ENCODE measurements at regions not wholly inside any gene's neighbourhood (a gene's known extent, or its start where the extent isn't known, plus 50 kb on each side); places are given as distances from the start of the nearest gene placed in this dataset.
A peak's percentile ranks its signal among the peaks of the same experiment; 100 is the strongest.
"Not testable (repeated sequence)": the region's sequence is repeated elsewhere in the genome, so short reads cannot be mapped to it uniquely, and the experiment has no call there.

DNA sequence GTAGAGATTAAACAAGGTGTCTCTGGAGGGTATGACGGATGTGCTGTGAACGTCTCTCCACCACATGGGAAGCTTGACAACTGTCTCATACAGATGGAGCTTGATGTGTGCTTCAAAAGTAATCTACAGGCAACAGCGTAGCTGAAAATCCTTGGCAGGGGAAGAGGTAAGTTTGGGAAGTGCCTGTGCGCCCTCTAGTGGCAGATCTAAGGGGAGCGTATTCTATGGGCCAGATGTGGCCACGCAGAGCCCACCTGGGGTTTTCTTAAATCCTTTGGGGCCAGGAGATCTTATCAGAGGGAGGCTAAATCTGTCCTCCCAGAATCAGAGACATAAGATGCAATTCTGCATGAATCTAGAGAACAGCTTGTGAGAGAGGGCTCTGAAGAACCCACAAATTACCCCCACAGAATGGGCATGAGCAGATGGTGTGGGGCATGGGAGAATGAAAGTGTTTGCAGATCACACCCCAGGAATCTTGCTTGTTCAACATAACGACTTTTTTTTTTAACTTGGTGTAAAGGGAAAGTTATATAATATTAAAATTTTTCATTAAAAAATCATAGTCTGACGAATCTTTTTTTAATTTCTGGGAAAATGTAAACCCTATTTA, 91.2 kb upstream of the MPP7 start:
- TF ChIP-seq POLR2A (IDR thresholded peaks at IDR 0.05) (no peak), CTCF (IDR thresholded peaks at IDR 0.05) (no peak)
- intact Hi-C loops (cut with DNase I; ENCODE audit: low total_unique reads) = loop anchor here (10.0 kb wide), 1 partner anchor 649 kb away; the partner anchor contains the start of gene MKX
- H3K4me3 ChIP-seq (ENCODE audit: low read depth, poor library complexity, severe bottlenecking) = no peak overlapping the region
- WGBS, 2 donors = 14 to 15% methylated on average over 8 of the region's 8 CpGs
- peak; percentile 61 to 91 for DNase-seq (ENCODE audit: low spot score in 2 of 2)

GRCh38 chr10:28396331-28396730, 93.5 kb upstream of the MPP7 start:
- TF ChIP-seq POLR2A (IDR thresholded peaks at IDR 0.05) (no peak), CTCF (IDR thresholded peaks at IDR 0.05) (no peak)
- WGBS, 2 donors = 55% methylated on average over 4 of the region's 4 CpGs
- no peak overlapping the region for H3K4me3 ChIP-seq (ENCODE audit: low read depth, poor library complexity, severe bottlenecking)
- no peak for DNase-seq (ENCODE audit: low spot score in 2 of 2)
- intact Hi-C loops (cut with DNase I; ENCODE audit: low total_unique reads) = loop anchor here (10.0 kb wide), 1 partner anchor 652 kb away; the partner anchor contains the start of gene MKX

DNA sequence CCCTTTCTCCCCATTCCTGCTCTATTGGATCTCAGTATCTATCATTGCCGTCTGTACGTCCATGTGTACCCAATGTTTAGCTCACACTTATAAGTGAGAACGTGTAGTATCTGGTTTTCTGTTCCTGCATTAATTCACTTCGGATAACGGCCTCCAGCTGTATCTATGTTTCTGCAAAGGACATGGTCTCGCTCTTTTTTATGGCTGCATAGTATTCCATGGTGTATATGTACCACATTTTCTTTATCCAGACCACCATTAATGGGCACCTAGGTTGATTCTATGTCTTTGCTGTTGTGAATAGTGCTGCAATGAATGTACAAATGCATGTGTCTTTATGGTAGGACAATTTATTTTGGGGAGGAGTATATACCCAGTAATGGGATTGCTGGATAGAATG, 94.4 kb upstream of the MPP7 start:
- DNase-seq (ENCODE audit: low spot score in 2 of 2) = no peak
- TF ChIP-seq CTCF (IDR thresholded peaks at IDR 0.05) (no peak), POLR2A (IDR thresholded peaks at IDR 0.05) (no peak)
- 93 to 95% methylated on average over 6 of the region's 6 CpGs for WGBS, 2 donors
- no peak overlapping the region for H3K4me3 ChIP-seq (ENCODE audit: low read depth, poor library complexity, severe bottlenecking)
- intact Hi-C loops (cut with DNase I; ENCODE audit: low total_unique reads) = loop anchor here (10.0 kb wide), 1 partner anchor 652 kb away; the partner anchor contains the start of gene MKX

DNA sequence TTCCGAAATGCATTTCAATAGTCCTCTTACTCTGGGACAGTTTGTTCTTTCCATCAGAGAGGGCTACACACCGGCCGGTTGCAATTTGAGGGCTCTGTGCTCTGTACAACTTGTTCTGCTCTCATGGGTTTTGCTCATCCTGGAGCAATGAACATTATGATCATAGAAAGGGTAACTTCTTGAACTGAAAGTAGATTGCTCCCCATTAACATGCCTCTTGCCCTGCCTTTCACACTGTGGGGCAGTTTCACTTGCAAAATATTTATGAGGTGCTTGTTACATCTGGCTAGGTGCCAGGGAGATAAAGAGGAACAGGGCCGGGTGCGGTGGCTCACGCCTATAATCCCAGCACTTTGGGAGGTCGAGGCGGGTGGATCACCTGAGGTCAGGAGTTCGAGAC, 97.3 kb upstream of the MPP7 start:
- TF ChIP-seq CTCF (IDR thresholded peaks at IDR 0.05) (no peak), POLR2A (IDR thresholded peaks at IDR 0.05) (no peak)
- H3K4me3 ChIP-seq (ENCODE audit: low read depth, poor library complexity, severe bottlenecking) = no peak overlapping the region
- WGBS, 2 donors = 57 to 59% methylated on average over 9 of the region's 9 CpGs
- no peak for DNase-seq (ENCODE audit: low spot score in 2 of 2)
- intact Hi-C loops (cut with DNase I; ENCODE audit: low total_unique reads) = no loop called here

DNA sequence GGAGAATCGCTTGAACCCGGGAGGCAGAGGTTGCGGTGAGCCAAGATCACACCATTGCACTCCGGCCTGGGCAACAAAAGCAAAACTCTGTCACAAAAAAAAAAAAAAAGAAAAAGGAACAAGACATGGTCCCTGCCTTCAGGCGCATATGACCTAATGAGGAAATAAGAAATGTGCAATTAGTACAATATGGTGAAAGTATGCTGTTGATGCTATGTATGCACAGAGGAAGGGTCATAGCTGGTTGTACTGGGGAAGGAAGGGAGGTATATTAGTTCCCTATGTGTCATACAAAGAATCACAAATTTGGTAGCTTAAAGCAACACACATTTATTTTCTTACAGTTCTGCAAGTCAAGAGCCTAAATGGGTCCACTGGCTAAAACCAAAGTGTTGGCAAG, 97.8 kb upstream of the MPP7 start:
- TF ChIP-seq POLR2A (IDR thresholded peaks at IDR 0.05) (no peak), CTCF (IDR thresholded peaks at IDR 0.05) (no peak)
- H3K4me3 ChIP-seq (ENCODE audit: low read depth, poor library complexity, severe bottlenecking) = no peak overlapping the region
- DNase-seq (ENCODE audit: low spot score in 2 of 2) = no peak
- intact Hi-C loops (cut with DNase I; ENCODE audit: low total_unique reads) = no loop called here
- WGBS, 2 donors = 81 to 95% methylated on average over 5 of the region's 5 CpGs

GRCh38 chr10:28402611-28403073, 99.8 kb upstream of the MPP7 start:
- WGBS, 2 donors = 69 to 73% methylated on average over 7 of the region's 7 CpGs
- DNase-seq (ENCODE audit: low spot score in 2 of 2); intact Hi-C loops (cut with DNase I; ENCODE audit: low total_unique reads); H3K4me3 ChIP-seq (ENCODE audit: low read depth, poor library complexity, severe bottlenecking): not testable (repeated sequence)
